ENCODE measurements at regions not wholly inside any gene's neighbourhood (a gene's known extent, or its start where the extent isn't known, plus 50 kb on each side); places are given as distances from the start of the nearest gene placed in this dataset.

DNA sequence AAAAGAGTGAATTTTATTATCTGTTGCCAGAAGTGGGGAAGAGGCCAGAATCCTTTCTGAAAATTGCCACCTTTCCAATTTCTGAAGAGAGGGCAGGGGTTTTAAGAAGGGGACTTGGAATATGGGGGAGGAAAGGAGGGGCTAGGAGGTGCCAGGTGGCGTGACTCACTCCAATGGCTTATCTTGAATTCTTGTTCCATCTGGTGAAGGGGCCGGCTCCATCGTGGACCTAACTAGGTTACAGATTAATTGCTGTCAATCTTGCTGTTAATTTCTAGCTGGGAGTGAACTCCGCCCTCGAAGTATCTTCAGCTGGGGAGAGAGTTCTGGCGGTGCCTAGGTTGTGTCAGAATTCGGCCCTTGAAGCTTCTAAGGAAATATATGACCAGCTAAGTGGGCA, 138.7 kb downstream of the YTHDC2 start:
- BruUV-seq (replicated peaks), result no TSS peak
- Mint-ChIP-seq H3K36me3 (ENCODE audit: insufficient read depth, unreplicated experiment) (no peaks in the 10 kb centered on the region), H3K9me3 (ENCODE audit: unreplicated experiment) (no peaks in the 10 kb centered on the region), H3K4me1 (ENCODE audit: insufficient read depth, unreplicated experiment) (no peaks in the 10 kb centered on the region), H3K27me3 (ENCODE audit: insufficient read depth, unreplicated experiment) (peaks cover 35% of the 10 kb centered on the region), H3K4me3 (ENCODE audit: unreplicated experiment) (no peak overlapping the region), H3K27ac (ENCODE audit: low read depth, unreplicated experiment) (no peak overlapping the region)
- ChIA-PET CTCF (interaction anchor here (1.0 kb wide), 1 partner anchor 1417 kb away, joined by 3 read pairs; no protein-coding TSS in a partner anchor), POLR2A (no interaction called here)
- DNase-seq (ENCODE audit: unreplicated experiment), result no peak
- intact Hi-C loops (cut with micrococcal nuclease), result no loop called here
- TF ChIP-seq, protein P1, sequence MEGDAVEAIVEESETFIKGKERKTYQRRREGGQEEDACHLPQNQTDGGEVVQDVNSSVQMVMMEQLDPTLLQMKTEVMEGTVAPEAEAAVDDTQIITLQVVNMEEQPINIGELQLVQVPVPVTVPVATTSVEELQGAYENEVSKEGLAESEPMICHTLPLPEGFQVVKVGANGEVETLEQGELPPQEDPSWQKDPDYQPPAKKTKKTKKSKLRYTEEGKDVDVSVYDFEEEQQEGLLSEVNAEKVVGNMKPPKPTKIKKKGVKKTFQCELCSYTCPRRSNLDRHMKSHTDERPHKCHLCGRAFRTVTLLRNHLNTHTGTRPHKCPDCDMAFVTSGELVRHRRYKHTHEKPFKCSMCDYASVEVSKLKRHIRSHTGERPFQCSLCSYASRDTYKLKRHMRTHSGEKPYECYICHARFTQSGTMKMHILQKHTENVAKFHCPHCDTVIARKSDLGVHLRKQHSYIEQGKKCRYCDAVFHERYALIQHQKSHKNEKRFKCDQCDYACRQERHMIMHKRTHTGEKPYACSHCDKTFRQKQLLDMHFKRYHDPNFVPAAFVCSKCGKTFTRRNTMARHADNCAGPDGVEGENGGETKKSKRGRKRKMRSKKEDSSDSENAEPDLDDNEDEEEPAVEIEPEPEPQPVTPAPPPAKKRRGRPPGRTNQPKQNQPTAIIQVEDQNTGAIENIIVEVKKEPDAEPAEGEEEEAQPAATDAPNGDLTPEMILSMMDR (IDR thresholded peaks at IDR 0.05; ENCODE audit: unreplicated experiment), result no peak

DNA sequence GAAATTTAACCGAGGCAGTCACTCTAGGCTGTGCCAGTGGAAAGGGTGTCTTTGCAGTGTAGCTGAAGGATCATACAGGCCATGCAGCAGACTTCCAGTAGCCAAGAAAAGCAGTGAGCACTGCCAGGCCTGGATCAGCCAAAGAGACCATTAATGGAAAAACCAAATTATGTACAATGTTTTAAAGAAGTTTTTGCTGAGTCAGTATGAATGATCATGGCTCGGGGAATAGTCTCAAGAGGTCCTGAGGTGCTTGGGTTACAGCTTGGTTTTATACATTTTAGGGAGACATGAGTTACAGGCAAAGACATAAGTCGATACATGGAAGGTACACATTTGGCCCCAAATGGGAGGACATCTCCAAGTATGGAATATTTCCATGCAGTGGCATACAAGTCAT, 141.3 kb downstream of the YTHDC2 start:
- Mint-ChIP-seq H3K27me3 (ENCODE audit: insufficient read depth, unreplicated experiment) (peaks cover 8% of the 10 kb centered on the region), H3K9me3 (ENCODE audit: unreplicated experiment) (no peaks in the 10 kb centered on the region), H3K27ac (ENCODE audit: low read depth, unreplicated experiment) (no peak overlapping the region), H3K4me3 (ENCODE audit: unreplicated experiment) (no peak overlapping the region), H3K36me3 (ENCODE audit: insufficient read depth, unreplicated experiment) (no peaks in the 10 kb centered on the region), H3K4me1 (ENCODE audit: insufficient read depth, unreplicated experiment) (no peaks in the 10 kb centered on the region)
- ChIA-PET CTCF (no interaction called here), POLR2A (no interaction called here)
- DNase-seq (ENCODE audit: unreplicated experiment), result no peak
- no TSS peak for BruUV-seq (replicated peaks)
- intact Hi-C loops (cut with micrococcal nuclease), result no loop called here
- TF ChIP-seq, protein P1 (IDR thresholded peaks at IDR 0.05; ENCODE audit: unreplicated experiment), result no peak

DNA sequence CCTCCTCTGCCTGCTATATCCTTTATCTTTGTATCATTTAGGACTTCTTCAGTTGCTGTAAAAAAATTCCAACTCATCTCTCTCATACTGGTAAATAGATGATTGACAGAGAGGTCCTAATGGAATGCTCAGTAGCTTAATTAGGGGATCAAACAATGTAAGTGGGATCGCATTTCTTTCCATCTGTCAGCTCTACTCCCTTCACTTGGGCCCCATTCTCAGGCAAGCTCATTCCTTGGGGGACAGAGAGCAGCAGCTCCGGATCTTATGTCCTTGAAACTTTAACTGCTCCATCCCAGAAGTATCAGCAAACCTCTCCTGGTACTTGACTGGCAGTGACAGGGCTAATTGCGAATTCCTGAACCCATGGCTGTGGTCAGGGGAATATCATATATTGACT, 146.7 kb downstream of the YTHDC2 start:
- Mint-ChIP-seq H3K27ac (ENCODE audit: low read depth, unreplicated experiment) (no peak overlapping the region), H3K27me3 (ENCODE audit: insufficient read depth, unreplicated experiment) (peaks cover 38% of the 10 kb centered on the region), H3K4me1 (ENCODE audit: insufficient read depth, unreplicated experiment) (no peaks in the 10 kb centered on the region), H3K36me3 (ENCODE audit: insufficient read depth, unreplicated experiment) (no peaks in the 10 kb centered on the region), H3K4me3 (ENCODE audit: unreplicated experiment) (no peak overlapping the region), H3K9me3 (ENCODE audit: unreplicated experiment) (no peaks in the 10 kb centered on the region)
- DNase-seq (ENCODE audit: unreplicated experiment), result no peak
- ChIA-PET POLR2A (no interaction called here), CTCF (interaction anchor here (0.6 to 2.2 kb wide), 3 partner anchors 19 to 534 kb away, joined by 4 to 5 read pairs (median 4); no protein-coding TSS in a partner anchor)
- intact Hi-C loops (cut with micrococcal nuclease), result no loop called here
- BruUV-seq (replicated peaks), result no TSS peak
- TF ChIP-seq, protein P1 (IDR thresholded peaks at IDR 0.05; ENCODE audit: unreplicated experiment), result no peak

DNA sequence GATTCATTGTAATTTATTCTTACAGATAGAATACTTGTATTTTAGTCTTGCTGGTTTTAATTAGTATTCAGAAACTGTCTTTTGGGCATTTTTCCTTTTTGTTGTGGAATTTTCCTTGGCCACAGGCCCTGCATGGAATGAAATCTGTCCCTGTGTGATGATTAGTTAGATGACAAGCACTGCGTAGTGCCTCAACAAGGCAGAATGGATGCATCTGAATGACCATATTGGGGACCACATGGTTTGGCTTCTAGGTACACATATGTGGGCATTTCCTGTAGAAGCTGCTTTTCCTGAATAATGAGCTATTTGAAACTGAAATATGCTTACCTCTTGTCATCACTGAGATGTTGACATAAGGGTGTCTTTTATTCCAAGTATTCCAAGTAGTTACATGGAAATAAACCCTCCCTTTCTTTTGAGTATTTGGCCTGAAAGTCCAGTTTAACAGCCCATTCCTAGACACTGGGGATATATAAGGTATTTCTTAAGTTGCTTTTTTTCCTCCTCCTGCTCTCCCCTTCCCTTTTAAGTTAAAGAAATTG, 147.3 kb downstream of the YTHDC2 start:
- H3K27ac Mint-ChIP-seq (ENCODE audit: low read depth, unreplicated experiment), result no peak overlapping the region
- peaks cover 44% of the 10 kb centered on the region for H3K27me3 Mint-ChIP-seq (ENCODE audit: insufficient read depth, unreplicated experiment)
- TF ChIP-seq, protein P1 (IDR thresholded peaks at IDR 0.05; ENCODE audit: unreplicated experiment), result no peak
- BruUV-seq (replicated peaks), result no TSS peak
- ChIA-PET CTCF (interaction anchor here (1.7 to 2.2 kb wide), 2 partner anchors 19 to 48 kb away, joined by 5 read pairs; no protein-coding TSS in a partner anchor), POLR2A (interaction anchor here (0.7 kb wide), 1 partner anchor 551 kb away, joined by 4 read pairs; no protein-coding TSS in a partner anchor)
- DNase-seq (ENCODE audit: unreplicated experiment), result no peak
- no peaks in the 10 kb centered on the region for H3K9me3 Mint-ChIP-seq (ENCODE audit: unreplicated experiment)
- no peaks in the 10 kb centered on the region for H3K36me3 Mint-ChIP-seq (ENCODE audit: insufficient read depth, unreplicated experiment)
- intact Hi-C loops (cut with micrococcal nuclease), result no loop called here
- H3K4me1 Mint-ChIP-seq (ENCODE audit: insufficient read depth, unreplicated experiment), result no peaks in the 10 kb centered on the region
- no peak overlapping the region for H3K4me3 Mint-ChIP-seq (ENCODE audit: unreplicated experiment)
